Left ventricle myocardium inferior (tissue), 1 donor: ENCODE measurements at regions not wholly inside any gene's neighbourhood (a gene's known extent, or its start where the extent isn't known, plus 50 kb on each side); places are given as distances from the start of the nearest gene placed in this dataset.
"Not testable (repeated sequence)": the region's sequence is repeated elsewhere in the genome, so short reads cannot be mapped to it uniquely, and the experiment has no call there.

ENCODE experiments used
- DNase-seq: peaks from one replicate; pipeline ENCODE4 v3.0.0-alpha.2; 2020
- H3K27ac ChIP-seq: fragments of 200-600 bp; replicated peaks from 2 replicates; pipeline ENCODE4 v1.8.0; 2021
- H3K27me3 ChIP-seq: fragments of 200-600 bp; 2 replicates; pipeline ENCODE4 v1.8.0; 2021; ENCODE audit warnings: low read depth
- H3K36me3 ChIP-seq: fragments of 200-600 bp; 2 replicates; pipeline ENCODE4 v1.8.0; 2021
- H3K4me1 ChIP-seq: fragments of 200-600 bp; 2 replicates; pipeline ENCODE4 v1.8.0; 2021
- H3K4me3 ChIP-seq: fragments of 200-600 bp; 2 replicates; pipeline ENCODE4 v1.8.0; 2021; ENCODE audit warnings: mild to moderate bottlenecking, moderate library complexity
- H3K9me3 ChIP-seq: fragments of 200-600 bp; replicated peaks from 2 replicates; pipeline ENCODE4 v1.8.0; 2021
- CTCF ChIP-seq: fragments of 200-600 bp; IDR thresholded peaks from 2 replicates; pipeline ENCODE4 v1.8.0; 2021; ENCODE audit warnings: antibody characterized with exemption, mild to moderate bottlenecking, borderline replicate concordance
- intact Hi-C: fragments of 100-400 bp; cut with micrococcal nuclease; formaldehyde crosslinking; loops from one replicate; pipeline ENCODE4 v1.11.0; 2022
- donor health status: DM: no; HTN: yes; CAD: no; lungs with severe emphysema.

- intact Hi-C loops: no loop called here
Observed at GRCh38 chr5:56637321-56637920, 177.9 kb upstream of the MAP3K1 start.

GRCh38 chr5:56633950-56634349, 181.4 kb upstream of the MAP3K1 start:
- intact Hi-C loops: no loop called here
- Histone ChIP-seq H3K4me3 (no peak overlapping the region), H3K27me3 (no peaks in the 10 kb centered on the region), H3K9me3 (no peaks in the 10 kb centered on the region), H3K4me1 (no peaks in the 10 kb centered on the region), H3K27ac (no peak overlapping the region), H3K36me3 (no peaks in the 10 kb centered on the region)
- no peak for TF ChIP-seq CTCF
- DNase-seq: no peak

More at GRCh38 chr5:56637321-56637920, 177.9 kb upstream of the MAP3K1 start:
- Histone ChIP-seq H3K27ac (no peak overlapping the region), H3K9me3 (no peaks in the 10 kb centered on the region), H3K4me3 (no peak overlapping the region), H3K36me3 (no peaks in the 10 kb centered on the region), H3K4me1 (no peaks in the 10 kb centered on the region), H3K27me3 (no peaks in the 10 kb centered on the region)
- DNase-seq: no peak
- TF ChIP-seq CTCF: no peak

- DNase-seq: no peak
- no peak for TF ChIP-seq CTCF
- H3K4me3 ChIP-seq: no peak overlapping the region
- H3K27me3 ChIP-seq: no peaks in the 10 kb centered on the region
- no peaks in the 10 kb centered on the region for H3K4me1 ChIP-seq
- peaks cover 7% of the 10 kb centered on the region for H3K9me3 ChIP-seq
- H3K27ac ChIP-seq: no peak overlapping the region
- intact Hi-C loops: no loop called here
- H3K36me3 ChIP-seq: no peaks in the 10 kb centered on the region
Observed at GRCh38 chr5:56632939-56633338, 182.4 kb upstream of the MAP3K1 start.

GRCh38 chr5:56632199-56632598, 183.2 kb upstream of the MAP3K1 start:
- H3K27ac ChIP-seq: no peak overlapping the region
- H3K36me3 ChIP-seq: no peaks in the 10 kb centered on the region
- no peaks in the 10 kb centered on the region for H3K27me3 ChIP-seq
- no peaks in the 10 kb centered on the region for H3K4me1 ChIP-seq
- no peak overlapping the region for H3K4me3 ChIP-seq
- TF ChIP-seq CTCF: no peak
- H3K9me3 ChIP-seq: peaks cover 14% of the 10 kb centered on the region
- no peak for DNase-seq
- intact Hi-C loops: no loop called here

- Histone ChIP-seq H3K4me3 (no peak overlapping the region), H3K9me3 (peaks cover 19% of the 10 kb centered on the region), H3K36me3 (no peaks in the 10 kb centered on the region), H3K4me1 (no peaks in the 10 kb centered on the region), H3K27ac (no peak overlapping the region), H3K27me3 (no peaks in the 10 kb centered on the region)
- DNase-seq: no peak
- TF ChIP-seq CTCF: no peak
- intact Hi-C loops: no loop called here
Observed at GRCh38 chr5:56631719-56632118, 183.6 kb upstream of the MAP3K1 start.

- H3K36me3 ChIP-seq, H3K27ac ChIP-seq, DNase-seq, intact Hi-C loops, H3K4me3 ChIP-seq, H3K27me3 ChIP-seq, H3K4me1 ChIP-seq: not testable (repeated sequence)
- peaks cover 24% of the 10 kb centered on the region for H3K9me3 ChIP-seq
Observed at GRCh38 chr5:56628616-56629015, 186.7 kb upstream of the MAP3K1 start.
